CD4-positive, CD25-positive, alpha-beta regulatory T cell (primary cell): ENCODE measurements at regions not wholly inside any gene's neighbourhood (a gene's known extent, or its start where the extent isn't known, plus 50 kb on each side); places are given as distances from the start of the nearest gene placed in this dataset.

Source experiments
- ATAC-seq, 2 donors: fragments of 150-1000 bp; cut with Tn5 transposase; one replicate each; pipeline ENCODE4 v1.10.0; 2021; ENCODE audit warnings: low read depth in 2 of 2, moderate number of reproducible peaks in 2 of 2, moderate library complexity in 1 of 2
- DNase-seq, 3 donors: peaks; one replicate each; pipeline versions ENCODE4 v3.0.0 to v3.0.0-alpha.2; 2012 to 2022; ENCODE audit warnings: mixed read lengths in 1 of 3
- H3K27ac ChIP-seq: one replicate; pipeline ENCODE4 v1.7.0; 2013; ENCODE audit warnings: mild to moderate bottlenecking, low read length; ENCODE audit not compliant: insufficient read depth, poor library complexity, severe bottlenecking
- H3K27me3 ChIP-seq: one replicate; pipeline ENCODE4 v1.7.0; 2013; ENCODE audit warnings: low read length; ENCODE audit not compliant: control insufficient read depth, insufficient read depth
- H3K36me3 ChIP-seq: one replicate; pipeline ENCODE4 v1.7.0; 2013; ENCODE audit warnings: mild to moderate bottlenecking, low read length, moderate library complexity; ENCODE audit not compliant: control insufficient read depth, insufficient read depth
- H3K4me1 ChIP-seq: 2 replicates; pipeline ENCODE4 v1.7.0; 2013; ENCODE audit warnings: mild to moderate bottlenecking, low read length; ENCODE audit not compliant: insufficient read depth, control insufficient read depth, poor library complexity, severe bottlenecking
- H3K4me3 ChIP-seq: one replicate; pipeline ENCODE4 v1.7.0; 2013; ENCODE audit warnings: low read depth, mild to moderate bottlenecking, low read length, moderate library complexity
- H3K9me3 ChIP-seq, 2 experiments: 1 replicate in 1 of 2; 2 replicates in 1 of 2; pipeline ENCODE4 v1.7.0; 2013; ENCODE audit warnings: low read length in 2 of 2, mild to moderate bottlenecking in 1 of 2, moderate library complexity in 1 of 2; ENCODE audit not compliant: control insufficient read depth in 2 of 2
- H3K27ac Mint-ChIP-seq, 3 donors: one replicate each; pipeline ENCODE4 v1.8.0; 2020 to 2022; ENCODE audit warnings: mild to moderate bottlenecking in 3 of 3, mixed read lengths in 3 of 3, moderate library complexity in 2 of 3
- H3K27me3 Mint-ChIP-seq: one replicate; pipeline ENCODE4 v1.8.0; 2022; ENCODE audit warnings: mild to moderate bottlenecking, mixed read lengths
- H3K36me3 Mint-ChIP-seq: one replicate; pipeline ENCODE4 v1.8.0; 2020; ENCODE audit warnings: mixed read lengths
- H3K4me1 Mint-ChIP-seq, 4 donors: one replicate each; pipeline ENCODE4 v1.8.0; 2020 to 2022; ENCODE audit warnings: mixed read lengths in 4 of 4, mild to moderate bottlenecking in 1 of 4
- H3K4me3 Mint-ChIP-seq, 4 donors: one replicate each; pipeline ENCODE4 v1.8.0; 2020 to 2022; ENCODE audit warnings: mild to moderate bottlenecking in 4 of 4, mixed read lengths in 4 of 4, moderate library complexity in 3 of 4
- H3K9me3 Mint-ChIP-seq, 7 donors: one replicate each; pipeline ENCODE4 v1.8.0; 2020 to 2022; ENCODE audit warnings: mixed read lengths in 7 of 7, mild to moderate bottlenecking in 3 of 7, moderate library complexity in 2 of 7

DNA sequence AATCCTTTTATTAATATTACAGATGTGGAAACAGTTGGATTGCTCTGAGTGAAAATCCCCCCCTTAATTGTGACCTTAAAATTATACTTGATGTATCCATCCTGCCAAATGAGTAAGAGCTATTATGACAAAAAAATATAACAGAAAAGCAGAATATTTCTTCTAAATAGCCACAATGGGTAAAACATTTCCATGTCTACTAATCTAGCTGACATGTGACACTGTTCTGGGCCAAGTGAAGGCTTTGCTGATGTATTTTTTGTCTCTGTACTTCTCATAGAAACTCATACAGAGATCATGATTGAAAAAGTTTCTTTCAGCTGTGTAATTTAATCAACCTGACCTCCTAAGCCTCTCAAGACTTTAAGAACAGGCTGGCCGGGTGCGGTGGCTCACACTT, 569.1 kb upstream of the ZFP42 start:
- ATAC-seq (no peak), DNase-seq (no peak)
- Mint-ChIP-seq H3K9me3 (peaks cover 2 to 23% (median 12%) of the 10 kb centered on the region in 7 donors), H3K4me1 (no peaks in the 10 kb centered on the region), H3K36me3 (no peaks in the 10 kb centered on the region), H3K27ac (no peak overlapping the region), H3K27me3 (no peaks in the 10 kb centered on the region), H3K4me3 (no peak overlapping the region)
- H3K4me3 ChIP-seq: no peak overlapping the region
- no peaks in the 10 kb centered on the region for H3K36me3 ChIP-seq
- no peaks in the 10 kb centered on the region for H3K9me3 ChIP-seq
- H3K27me3 ChIP-seq: no peaks in the 10 kb centered on the region
- H3K27ac ChIP-seq: no peak overlapping the region
- no peaks in the 10 kb centered on the region for H3K4me1 ChIP-seq

DNA sequence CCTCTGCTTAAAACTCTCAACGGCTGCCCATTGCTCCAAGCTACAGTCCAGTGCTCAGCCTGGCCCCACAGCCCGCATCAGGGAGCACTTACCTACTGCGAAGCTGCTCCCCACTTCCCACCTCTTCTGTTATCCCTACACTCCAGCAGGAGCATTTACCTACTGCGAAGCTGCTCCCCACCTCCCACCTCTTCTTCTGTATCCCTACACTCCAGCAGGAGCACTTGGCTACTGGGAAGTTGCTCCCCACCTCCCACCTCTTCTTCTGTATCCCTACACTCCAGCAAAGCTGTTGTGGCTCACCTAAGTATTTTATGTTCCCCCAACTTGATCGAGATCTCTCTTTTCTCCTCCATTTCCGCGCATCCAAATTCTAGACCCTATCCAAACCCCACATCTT, 563.3 kb upstream of the ZFP42 start:
- no peak overlapping the region for H3K27ac ChIP-seq
- DNase-seq: no peak
- no peak overlapping the region for H3K4me3 ChIP-seq
- H3K4me1 ChIP-seq: no peaks in the 10 kb centered on the region
- Mint-ChIP-seq H3K36me3 (no peaks in the 10 kb centered on the region), H3K9me3 (peaks cover 2 to 20% (median 15%) of the 10 kb centered on the region in 7 donors), H3K27ac (no peak overlapping the region), H3K27me3 (no peaks in the 10 kb centered on the region), H3K4me3 (no peak overlapping the region), H3K4me1 (no peaks in the 10 kb centered on the region)
- H3K9me3 ChIP-seq: peaks cover 0 to 4% of the 10 kb centered on the region in 2 experiments
- ATAC-seq: no peak
- H3K27me3 ChIP-seq: no peaks in the 10 kb centered on the region
- H3K36me3 ChIP-seq: no peaks in the 10 kb centered on the region

DNA sequence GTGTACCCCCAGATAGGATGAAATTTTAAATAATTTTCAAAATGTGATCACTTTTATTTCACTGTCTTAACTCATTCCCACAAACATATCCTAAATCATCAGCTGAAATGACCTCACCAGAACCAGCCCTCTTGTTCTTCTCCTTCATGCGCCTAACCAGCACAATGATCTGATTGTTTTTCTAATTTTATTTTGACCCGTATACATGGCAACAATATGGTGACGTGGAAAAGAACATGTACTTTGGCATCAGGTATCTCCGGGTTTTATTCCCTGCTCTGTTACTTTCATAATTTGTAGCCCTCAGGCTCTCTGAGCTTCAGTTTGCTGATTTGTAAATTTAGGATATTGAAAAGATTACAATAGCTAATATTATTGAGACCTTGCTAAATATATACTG, 562.4 kb upstream of the ZFP42 start:
- H3K27ac ChIP-seq: no peak overlapping the region
- H3K27me3 ChIP-seq: no peaks in the 10 kb centered on the region
- no peak overlapping the region for H3K4me3 ChIP-seq
- Mint-ChIP-seq H3K27ac (no peak overlapping the region), H3K4me1 (no peaks in the 10 kb centered on the region), H3K27me3 (no peaks in the 10 kb centered on the region), H3K9me3 (peaks cover 5 to 22% (median 14%) of the 10 kb centered on the region in 7 donors), H3K36me3 (no peaks in the 10 kb centered on the region), H3K4me3 (no peak overlapping the region)
- ATAC-seq (no peak), DNase-seq (no peak)
- H3K9me3 ChIP-seq: peaks cover 0 to 4% of the 10 kb centered on the region in 2 experiments
- H3K4me1 ChIP-seq: no peaks in the 10 kb centered on the region
- no peaks in the 10 kb centered on the region for H3K36me3 ChIP-seq

DNA sequence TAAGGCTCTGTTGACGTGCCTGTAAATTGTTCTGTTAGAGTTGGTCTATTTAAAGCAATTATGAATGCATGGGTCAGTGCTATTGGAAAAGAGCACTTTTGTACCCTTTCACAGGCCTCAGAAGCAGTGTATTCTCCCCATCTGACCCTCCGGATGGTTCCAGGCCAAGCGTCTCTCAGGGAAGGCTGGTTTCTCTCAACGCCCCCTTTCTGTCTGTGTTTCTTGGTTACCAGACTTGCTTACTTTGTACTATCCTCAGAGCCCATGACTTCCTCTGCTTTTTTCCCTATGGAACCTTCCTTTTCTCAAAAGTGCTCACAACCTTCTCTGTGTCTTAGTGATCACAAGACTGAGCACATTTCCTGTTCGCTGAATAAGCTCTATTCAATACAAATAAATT, 559.3 kb upstream of the ZFP42 start:
- Mint-ChIP-seq H3K4me1 (no peaks in the 10 kb centered on the region), H3K4me3 (no peak overlapping the region), H3K9me3 (peaks cover 2 to 21% (median 11%) of the 10 kb centered on the region in 7 donors), H3K36me3 (no peaks in the 10 kb centered on the region), H3K27me3 (no peaks in the 10 kb centered on the region), H3K27ac (no peak overlapping the region)
- Histone ChIP-seq H3K36me3 (no peaks in the 10 kb centered on the region), H3K9me3 (peaks cover 0 to 4% of the 10 kb centered on the region in 2 experiments), H3K4me1 (no peaks in the 10 kb centered on the region), H3K27ac (no peak overlapping the region), H3K27me3 (no peaks in the 10 kb centered on the region), H3K4me3 (no peak overlapping the region)
- ATAC-seq: no peak
- no peak for DNase-seq

DNA sequence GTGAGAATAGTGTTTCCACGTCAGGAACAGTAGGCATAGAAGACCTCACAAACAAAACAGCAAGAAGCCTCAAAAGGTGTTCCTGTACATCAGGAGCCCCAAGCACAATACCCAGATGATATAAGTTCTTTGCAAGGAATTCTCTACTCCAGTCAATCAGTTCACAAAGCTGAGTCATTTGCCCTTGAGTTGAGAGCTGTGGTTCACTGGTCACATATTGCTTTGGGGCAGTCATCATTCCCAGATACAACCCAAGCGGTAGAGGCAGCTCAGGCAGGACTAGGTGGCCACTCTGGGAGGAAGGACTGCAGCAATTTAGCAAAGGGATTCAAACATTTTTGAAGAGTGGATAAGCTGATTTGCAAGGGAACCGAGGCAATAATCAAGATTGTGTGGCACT, 551.5 kb upstream of the ZFP42 start:
- H3K9me3 ChIP-seq: no peaks in the 10 kb centered on the region
- H3K4me3 ChIP-seq: no peak overlapping the region
- ATAC-seq (no peak), DNase-seq (no peak)
- no peak overlapping the region for H3K27ac Mint-ChIP-seq
- peaks cover 0 to 20% (median 7%) of the 10 kb centered on the region in 7 donors for H3K9me3 Mint-ChIP-seq
- no peaks in the 10 kb centered on the region for H3K4me1 Mint-ChIP-seq
- H3K4me1 ChIP-seq: no peaks in the 10 kb centered on the region
- H3K36me3 ChIP-seq: no peaks in the 10 kb centered on the region
- H3K4me3 Mint-ChIP-seq: no peak overlapping the region
- H3K27me3 Mint-ChIP-seq: no peaks in the 10 kb centered on the region
- no peaks in the 10 kb centered on the region for H3K36me3 Mint-ChIP-seq
- H3K27me3 ChIP-seq: no peaks in the 10 kb centered on the region
- no peak overlapping the region for H3K27ac ChIP-seq

DNA sequence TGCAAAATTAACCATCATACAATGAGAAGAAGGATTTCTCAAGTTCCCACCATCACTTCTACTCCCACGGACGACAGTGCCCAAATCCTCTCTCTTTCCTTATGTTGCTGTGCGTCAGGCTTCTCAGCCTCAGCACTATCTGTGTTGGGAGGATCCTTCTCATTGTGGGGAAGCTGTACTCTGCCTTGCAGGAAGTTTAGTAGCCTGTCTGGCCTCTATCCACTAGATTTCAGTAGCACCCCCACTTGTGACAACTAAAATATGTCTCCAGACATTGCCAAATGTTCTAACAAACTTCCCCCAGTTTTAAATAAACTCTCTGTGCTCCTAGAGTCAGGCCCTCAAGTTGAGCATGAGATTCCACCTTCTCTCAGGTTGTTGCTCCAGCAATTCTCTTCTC, 545.9 kb upstream of the ZFP42 start:
- no peak for DNase-seq
- no peak overlapping the region for H3K27ac Mint-ChIP-seq
- Histone ChIP-seq H3K36me3 (no peaks in the 10 kb centered on the region), H3K9me3 (no peaks in the 10 kb centered on the region), H3K4me1 (no peaks in the 10 kb centered on the region), H3K4me3 (no peak overlapping the region), H3K27me3 (no peaks in the 10 kb centered on the region), H3K27ac (no peak overlapping the region)
- no peak for ATAC-seq
- no peaks in the 10 kb centered on the region for H3K36me3 Mint-ChIP-seq
- H3K27me3 Mint-ChIP-seq: no peaks in the 10 kb centered on the region
- no peak overlapping the region for H3K4me3 Mint-ChIP-seq
- H3K4me1 Mint-ChIP-seq: no peaks in the 10 kb centered on the region
- H3K9me3 Mint-ChIP-seq: peaks cover 0 to 12% (median 5%) of the 10 kb centered on the region in 7 donors

DNA sequence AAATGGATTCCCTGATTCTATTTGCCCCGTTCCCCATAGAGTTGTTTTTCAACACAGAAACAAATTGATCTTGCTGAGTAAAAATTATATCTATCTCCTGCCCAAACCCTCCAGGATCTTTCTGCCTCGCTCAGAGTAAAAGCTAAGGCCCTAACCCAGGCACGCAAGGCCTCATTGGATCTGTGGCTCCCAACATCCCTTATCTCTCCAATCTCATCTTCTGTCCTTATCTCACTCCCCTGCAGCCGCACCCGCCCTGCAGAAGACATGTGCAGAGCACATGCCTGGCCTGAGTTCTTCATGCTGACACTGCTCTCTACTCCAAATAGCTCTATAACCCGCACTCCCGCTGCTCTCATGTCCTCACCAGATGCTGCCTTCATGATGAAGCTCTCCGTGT, 543.8 kb upstream of the ZFP42 start:
- no peak overlapping the region for H3K27ac Mint-ChIP-seq
- no peak overlapping the region for H3K4me3 Mint-ChIP-seq
- H3K4me1 Mint-ChIP-seq: no peaks in the 10 kb centered on the region
- H3K36me3 ChIP-seq: no peaks in the 10 kb centered on the region
- no peaks in the 10 kb centered on the region for H3K4me1 ChIP-seq
- H3K27ac ChIP-seq: no peak overlapping the region
- H3K9me3 Mint-ChIP-seq: peaks cover 0 to 12% (median 4%) of the 10 kb centered on the region in 7 donors
- no peaks in the 10 kb centered on the region for H3K9me3 ChIP-seq
- no peaks in the 10 kb centered on the region for H3K27me3 ChIP-seq
- DNase-seq (no peak), ATAC-seq (no peak)
- H3K27me3 Mint-ChIP-seq: no peaks in the 10 kb centered on the region
- no peaks in the 10 kb centered on the region for H3K36me3 Mint-ChIP-seq
- no peak overlapping the region for H3K4me3 ChIP-seq

DNA sequence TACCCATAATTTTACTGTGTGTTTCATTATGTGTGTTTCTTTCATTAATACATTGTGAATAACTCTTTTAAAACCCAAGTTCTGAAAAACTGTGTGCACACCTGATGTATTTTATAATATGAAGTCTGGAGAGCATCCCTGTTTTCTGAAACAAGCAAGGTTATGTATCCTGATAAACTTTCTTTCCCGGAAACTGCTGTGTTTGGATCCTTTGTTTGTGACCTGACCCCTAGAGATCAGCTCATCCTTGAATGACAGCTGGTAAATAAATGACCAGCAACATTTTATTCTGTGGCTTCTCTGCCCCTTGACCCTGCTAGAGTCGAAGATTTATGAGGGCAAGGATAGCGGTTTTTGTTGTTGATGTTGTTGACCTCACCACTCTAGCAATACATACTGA, 535.6 kb upstream of the ZFP42 start:
- no peak overlapping the region for H3K27ac Mint-ChIP-seq
- Histone ChIP-seq H3K27ac (no peak overlapping the region), H3K4me3 (no peak overlapping the region), H3K9me3 (peaks cover 5 to 6% of the 10 kb centered on the region in 2 experiments), H3K4me1 (no peaks in the 10 kb centered on the region), H3K36me3 (no peaks in the 10 kb centered on the region), H3K27me3 (no peaks in the 10 kb centered on the region)
- H3K4me1 Mint-ChIP-seq: no peaks in the 10 kb centered on the region
- H3K36me3 Mint-ChIP-seq: no peaks in the 10 kb centered on the region
- H3K27me3 Mint-ChIP-seq: no peaks in the 10 kb centered on the region
- H3K4me3 Mint-ChIP-seq: no peak overlapping the region
- no peak for ATAC-seq
- no peak for DNase-seq
- H3K9me3 Mint-ChIP-seq: peaks cover 1 to 12% (median 10%) of the 10 kb centered on the region in 7 donors
